Thymus (tissue), 11 donors: ENCODE measurements at regions not wholly inside any gene's neighbourhood (a gene's known extent, or its start where the extent isn't known, plus 50 kb on each side); places are given as distances from the start of the nearest gene placed in this dataset.

Source experiments
- DNase-seq, 9 donors: peaks; one replicate each; pipeline ENCODE4 v3.0.0-alpha.2; 2013; ENCODE audit warnings: low spot score in 9 of 9, low read depth in 6 of 9, missing footprints in 1 of 9
- H3K27ac ChIP-seq, 2 donors: one replicate each; pipeline ENCODE4 v1.5.1; 2013; ENCODE audit warnings: control low read depth in 1 of 2, low read depth in 1 of 2, low read length in 1 of 2, mild to moderate bottlenecking in 1 of 2, moderate library complexity in 1 of 2
- H3K27me3 ChIP-seq, 2 donors: one replicate each; pipeline ENCODE4 v1.5.1; 2013; ENCODE audit warnings: low read length in 1 of 2; ENCODE audit not compliant: control insufficient read depth in 2 of 2, insufficient read depth in 1 of 2
- H3K36me3 ChIP-seq, 2 donors: one replicate each; pipeline ENCODE4 v1.5.1; 2013; ENCODE audit warnings: low read length in 1 of 2, mild to moderate bottlenecking in 1 of 2, moderate library complexity in 1 of 2; ENCODE audit not compliant: control insufficient read depth in 2 of 2, insufficient read depth in 2 of 2
- H3K4me1 ChIP-seq, 2 donors: one replicate each; pipeline ENCODE4 v1.5.1; 2013; ENCODE audit warnings: low read length in 2 of 2; ENCODE audit not compliant: control insufficient read depth in 2 of 2, insufficient read depth in 2 of 2
- H3K4me3 ChIP-seq, 2 donors: one replicate each; pipeline ENCODE4 v1.5.1; 2013; ENCODE audit warnings: low read length in 2 of 2, control low read depth in 1 of 2, mild to moderate bottlenecking in 1 of 2
- H3K9me3 ChIP-seq, 2 donors: one replicate each; pipeline ENCODE4 v1.5.1; 2013; ENCODE audit warnings: low read length in 1 of 2, mild to moderate bottlenecking in 1 of 2; ENCODE audit not compliant: control insufficient read depth in 2 of 2, insufficient read depth in 1 of 2
- WGBS: extraction: QIAGEN DNeasy Blood & Tissue Kit; methylation state at CpG from one replicate; pipeline ENCODE4 v1.1.7; 2013; 5-methylcytosine and 5-hydroxymethylcytosine counted together
- donor health status: healthy.

- H3K36me3 ChIP-seq: no peaks in the 10 kb centered on the region
- no peaks in the 10 kb centered on the region for H3K27me3 ChIP-seq
- no peak for DNase-seq
- no peak overlapping the region for H3K27ac ChIP-seq
- H3K4me1 ChIP-seq: no peaks in the 10 kb centered on the region
- WGBS: 98% methylated on average over 8 of the region's 8 CpGs
- no peaks in the 10 kb centered on the region for H3K9me3 ChIP-seq
- no peak overlapping the region for H3K4me3 ChIP-seq
These were observed 223.0 kb upstream of the STS start for GRCh38 chrX:6924443-6925077.

DNA sequence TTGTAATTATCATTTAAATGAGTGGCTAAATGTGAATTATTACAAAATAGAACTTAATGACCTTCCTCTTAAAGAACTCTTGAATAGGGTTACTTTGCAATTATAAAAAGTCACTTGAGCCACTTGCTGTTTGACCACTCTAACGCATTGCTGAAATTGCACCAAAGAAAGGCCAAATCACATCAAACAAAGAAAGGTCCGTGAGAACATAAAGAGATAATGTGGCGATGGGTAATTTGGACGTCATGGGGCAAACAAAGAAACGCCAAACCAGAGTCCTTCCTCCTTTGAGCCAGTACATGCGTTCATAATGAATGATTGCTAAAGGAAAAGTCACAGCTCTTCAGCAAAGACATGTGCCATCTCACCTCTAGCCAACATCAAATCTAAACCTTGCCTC, 229.8 kb upstream of the STS start:
- Histone ChIP-seq H3K4me3 (no peak overlapping the region), H3K27ac (no peak overlapping the region), H3K36me3 (no peaks in the 10 kb centered on the region), H3K4me1 (peaks cover 0 to 6% of the 10 kb centered on the region in 2 donors), H3K9me3 (no peaks in the 10 kb centered on the region), H3K27me3 (no peaks in the 10 kb centered on the region)
- 86% methylated on average over 6 of the region's 6 CpGs for WGBS
- DNase-seq: no peak

DNA sequence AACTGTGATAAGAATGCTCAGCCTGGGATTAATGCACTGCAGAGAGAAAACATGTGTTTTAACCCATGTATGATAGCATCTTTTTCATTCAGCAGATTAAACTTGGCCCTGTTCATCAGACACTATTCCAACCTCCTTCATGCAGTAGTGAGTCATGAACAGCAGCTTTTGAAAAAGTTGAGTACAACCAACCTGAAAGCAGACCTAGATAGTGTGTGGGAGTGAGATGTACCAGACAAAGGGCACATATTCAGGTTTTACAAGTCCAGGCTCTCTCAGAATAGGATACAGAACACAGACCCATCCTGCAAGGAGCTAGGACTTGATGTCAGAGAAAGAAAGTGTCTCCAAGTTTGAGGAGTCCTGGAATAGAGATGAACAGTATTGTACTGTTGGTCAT, 237.3 kb upstream of the STS start:
- peak in 1 of 9 donors; percentile 43 for DNase-seq
- H3K4me3 ChIP-seq: no peak overlapping the region

GRCh38 chrX:6909396-6909795, 238.1 kb upstream of the STS start:
- no peaks in the 10 kb centered on the region for H3K36me3 ChIP-seq
- peaks cover 15 to 52% of the 10 kb centered on the region in 2 donors for H3K4me1 ChIP-seq
- no peak overlapping the region for H3K4me3 ChIP-seq
- H3K27me3 ChIP-seq: no peaks in the 10 kb centered on the region
- DNase-seq: peak in 2 of 9 donors; percentile 17 to 59
- WGBS: 44% methylated on average over 3 of the region's 3 CpGs
- peak overlapping the region in 1 of 2 donors; percentile 10 for H3K27ac ChIP-seq
- H3K9me3 ChIP-seq: no peaks in the 10 kb centered on the region

More for the DNA sequence above, 237.3 kb upstream of the STS start:
- Histone ChIP-seq H3K27me3 (no peaks in the 10 kb centered on the region), H3K27ac (peak overlapping the region in 1 of 2 donors; percentile 49), H3K9me3 (no peaks in the 10 kb centered on the region), H3K4me1 (peaks cover 15 to 47% of the 10 kb centered on the region in 2 donors), H3K36me3 (no peaks in the 10 kb centered on the region)

- WGBS: 68% methylated on average over 1 of the region's 1 CpG
- no peaks in the 10 kb centered on the region for H3K9me3 ChIP-seq
- H3K27me3 ChIP-seq: no peaks in the 10 kb centered on the region
- H3K36me3 ChIP-seq: no peaks in the 10 kb centered on the region
- H3K4me1 ChIP-seq: peaks cover 15 to 59% of the 10 kb centered on the region in 2 donors
- DNase-seq: peak in 3 of 9 donors; percentile 23 to 65 (median 32)
- no peak overlapping the region for H3K4me3 ChIP-seq
- peak overlapping the region in 1 of 2 donors; percentile 64 for H3K27ac ChIP-seq
These were observed 240.9 kb upstream of the STS start for GRCh38 chrX:6906608-6907007.

GRCh38 chrX:6904156-6904555, 243.4 kb upstream of the STS start:
- WGBS: 22% methylated on average over 5 of the region's 5 CpGs
- peak in 5 of 9 donors; percentile 18 to 70 (median 38) for DNase-seq
- peak overlapping the region in 1 of 2 donors; percentile 83 for H3K27ac ChIP-seq
- peaks cover 3 to 41% of the 10 kb centered on the region in 2 donors for H3K4me1 ChIP-seq
- no peaks in the 10 kb centered on the region for H3K36me3 ChIP-seq
- H3K9me3 ChIP-seq: no peaks in the 10 kb centered on the region
- H3K27me3 ChIP-seq: no peaks in the 10 kb centered on the region
- no peak overlapping the region for H3K4me3 ChIP-seq

DNA sequence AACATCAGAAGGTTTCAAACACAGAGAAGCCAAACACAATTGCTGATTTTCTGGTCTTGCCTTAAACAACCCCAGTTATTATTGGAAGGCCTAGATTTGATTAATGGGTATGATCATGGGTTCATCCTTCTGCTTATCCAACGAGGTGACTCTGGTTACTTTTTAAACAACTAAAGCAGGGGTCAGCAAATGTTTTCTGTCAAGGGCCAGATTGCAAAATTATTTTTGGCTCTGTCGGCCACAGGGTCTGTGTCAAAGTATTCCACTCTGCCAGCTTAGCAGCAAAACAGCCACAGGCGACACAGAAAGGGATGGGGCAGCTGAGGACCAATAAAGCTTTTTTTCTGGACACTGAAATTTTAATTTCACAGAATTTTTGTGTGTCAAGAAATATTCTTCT, 249.1 kb upstream of the STS start:
- Histone ChIP-seq H3K36me3 (no peaks in the 10 kb centered on the region), H3K4me3 (no peak overlapping the region), H3K9me3 (no peaks in the 10 kb centered on the region), H3K27me3 (no peaks in the 10 kb centered on the region), H3K27ac (no peak overlapping the region), H3K4me1 (peaks cover 0 to 11% of the 10 kb centered on the region in 2 donors)
- DNase-seq: no peak
- WGBS: 87% methylated on average over 3 of the region's 3 CpGs

GRCh38 chrX:6891404-6891803, 256.1 kb upstream of the STS start:
- DNase-seq: no peak
- 95% methylated on average over 1 of the region's 1 CpG for WGBS
- Histone ChIP-seq H3K27ac (no peak overlapping the region), H3K4me3 (no peak overlapping the region), H3K4me1 (no peaks in the 10 kb centered on the region), H3K9me3 (no peaks in the 10 kb centered on the region), H3K36me3 (no peaks in the 10 kb centered on the region), H3K27me3 (no peaks in the 10 kb centered on the region)

DNA sequence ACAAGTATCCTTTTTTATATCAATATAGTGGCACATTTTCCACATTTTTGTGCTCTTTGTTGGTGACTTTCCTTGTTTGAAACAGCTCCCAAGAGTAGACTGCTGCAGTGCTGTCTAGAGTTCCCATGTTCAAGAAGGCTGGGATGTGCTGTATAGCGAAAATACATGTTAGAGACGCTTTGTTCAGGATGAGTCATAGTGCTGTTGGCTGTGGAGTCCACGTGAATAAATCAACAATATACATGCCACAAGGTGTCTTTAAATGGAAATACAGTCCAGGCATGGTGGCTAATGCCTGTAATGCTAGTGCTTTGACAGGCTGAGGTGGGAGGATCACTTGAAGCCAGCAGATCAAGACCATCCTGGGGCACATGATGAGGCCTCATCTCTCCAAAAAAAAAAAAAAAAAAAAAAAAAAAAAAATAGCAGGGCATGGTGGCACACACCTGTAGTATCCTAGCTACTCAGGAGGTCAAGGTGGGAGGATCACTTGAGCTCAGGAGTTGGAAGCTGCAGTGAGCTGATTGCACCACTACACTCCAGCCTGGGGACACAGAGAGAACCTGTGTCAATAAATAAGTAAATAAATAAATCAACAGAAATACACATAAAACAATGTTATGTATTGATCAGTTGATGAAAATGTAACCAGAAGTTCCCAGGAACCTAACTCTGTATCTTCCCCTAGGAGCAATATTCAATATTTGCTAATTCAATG, 256.8 kb upstream of the STS start:
- WGBS: 96% methylated on average over 3 of the region's 3 CpGs
- Histone ChIP-seq H3K27ac (no peak overlapping the region), H3K4me1 (no peaks in the 10 kb centered on the region), H3K9me3 (no peaks in the 10 kb centered on the region), H3K36me3 (no peaks in the 10 kb centered on the region), H3K27me3 (no peaks in the 10 kb centered on the region), H3K4me3 (no peak overlapping the region)
- no peak for DNase-seq
